ENCODE measurements at regions not wholly inside any gene's neighbourhood (a gene's known extent, or its start where the extent isn't known, plus 50 kb on each side); places are given as distances from the start of the nearest gene placed in this dataset.

DNA sequence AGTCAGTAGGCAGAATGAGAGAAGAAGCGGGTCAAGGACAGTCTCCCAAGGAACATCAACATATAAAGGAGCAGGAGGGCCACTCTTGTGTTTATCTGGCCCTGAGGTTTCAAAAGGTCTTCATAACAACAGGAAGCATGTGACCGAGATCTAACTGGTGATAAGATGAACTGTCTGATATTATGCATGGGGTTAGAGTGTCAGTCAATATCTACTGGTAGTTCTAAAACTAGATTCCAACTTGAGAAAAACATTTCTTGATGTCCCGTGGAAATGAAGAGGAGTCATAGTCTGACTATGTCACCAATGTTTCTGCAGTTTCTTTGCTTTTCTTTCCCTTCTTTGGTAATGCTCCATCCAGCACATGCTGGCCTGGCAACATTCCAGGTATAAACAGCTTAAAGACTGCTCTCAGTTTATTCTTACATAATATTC is 77.5 kb upstream of the ITPRID2 start (continued):
- TF ChIP-seq, protein P1, sequence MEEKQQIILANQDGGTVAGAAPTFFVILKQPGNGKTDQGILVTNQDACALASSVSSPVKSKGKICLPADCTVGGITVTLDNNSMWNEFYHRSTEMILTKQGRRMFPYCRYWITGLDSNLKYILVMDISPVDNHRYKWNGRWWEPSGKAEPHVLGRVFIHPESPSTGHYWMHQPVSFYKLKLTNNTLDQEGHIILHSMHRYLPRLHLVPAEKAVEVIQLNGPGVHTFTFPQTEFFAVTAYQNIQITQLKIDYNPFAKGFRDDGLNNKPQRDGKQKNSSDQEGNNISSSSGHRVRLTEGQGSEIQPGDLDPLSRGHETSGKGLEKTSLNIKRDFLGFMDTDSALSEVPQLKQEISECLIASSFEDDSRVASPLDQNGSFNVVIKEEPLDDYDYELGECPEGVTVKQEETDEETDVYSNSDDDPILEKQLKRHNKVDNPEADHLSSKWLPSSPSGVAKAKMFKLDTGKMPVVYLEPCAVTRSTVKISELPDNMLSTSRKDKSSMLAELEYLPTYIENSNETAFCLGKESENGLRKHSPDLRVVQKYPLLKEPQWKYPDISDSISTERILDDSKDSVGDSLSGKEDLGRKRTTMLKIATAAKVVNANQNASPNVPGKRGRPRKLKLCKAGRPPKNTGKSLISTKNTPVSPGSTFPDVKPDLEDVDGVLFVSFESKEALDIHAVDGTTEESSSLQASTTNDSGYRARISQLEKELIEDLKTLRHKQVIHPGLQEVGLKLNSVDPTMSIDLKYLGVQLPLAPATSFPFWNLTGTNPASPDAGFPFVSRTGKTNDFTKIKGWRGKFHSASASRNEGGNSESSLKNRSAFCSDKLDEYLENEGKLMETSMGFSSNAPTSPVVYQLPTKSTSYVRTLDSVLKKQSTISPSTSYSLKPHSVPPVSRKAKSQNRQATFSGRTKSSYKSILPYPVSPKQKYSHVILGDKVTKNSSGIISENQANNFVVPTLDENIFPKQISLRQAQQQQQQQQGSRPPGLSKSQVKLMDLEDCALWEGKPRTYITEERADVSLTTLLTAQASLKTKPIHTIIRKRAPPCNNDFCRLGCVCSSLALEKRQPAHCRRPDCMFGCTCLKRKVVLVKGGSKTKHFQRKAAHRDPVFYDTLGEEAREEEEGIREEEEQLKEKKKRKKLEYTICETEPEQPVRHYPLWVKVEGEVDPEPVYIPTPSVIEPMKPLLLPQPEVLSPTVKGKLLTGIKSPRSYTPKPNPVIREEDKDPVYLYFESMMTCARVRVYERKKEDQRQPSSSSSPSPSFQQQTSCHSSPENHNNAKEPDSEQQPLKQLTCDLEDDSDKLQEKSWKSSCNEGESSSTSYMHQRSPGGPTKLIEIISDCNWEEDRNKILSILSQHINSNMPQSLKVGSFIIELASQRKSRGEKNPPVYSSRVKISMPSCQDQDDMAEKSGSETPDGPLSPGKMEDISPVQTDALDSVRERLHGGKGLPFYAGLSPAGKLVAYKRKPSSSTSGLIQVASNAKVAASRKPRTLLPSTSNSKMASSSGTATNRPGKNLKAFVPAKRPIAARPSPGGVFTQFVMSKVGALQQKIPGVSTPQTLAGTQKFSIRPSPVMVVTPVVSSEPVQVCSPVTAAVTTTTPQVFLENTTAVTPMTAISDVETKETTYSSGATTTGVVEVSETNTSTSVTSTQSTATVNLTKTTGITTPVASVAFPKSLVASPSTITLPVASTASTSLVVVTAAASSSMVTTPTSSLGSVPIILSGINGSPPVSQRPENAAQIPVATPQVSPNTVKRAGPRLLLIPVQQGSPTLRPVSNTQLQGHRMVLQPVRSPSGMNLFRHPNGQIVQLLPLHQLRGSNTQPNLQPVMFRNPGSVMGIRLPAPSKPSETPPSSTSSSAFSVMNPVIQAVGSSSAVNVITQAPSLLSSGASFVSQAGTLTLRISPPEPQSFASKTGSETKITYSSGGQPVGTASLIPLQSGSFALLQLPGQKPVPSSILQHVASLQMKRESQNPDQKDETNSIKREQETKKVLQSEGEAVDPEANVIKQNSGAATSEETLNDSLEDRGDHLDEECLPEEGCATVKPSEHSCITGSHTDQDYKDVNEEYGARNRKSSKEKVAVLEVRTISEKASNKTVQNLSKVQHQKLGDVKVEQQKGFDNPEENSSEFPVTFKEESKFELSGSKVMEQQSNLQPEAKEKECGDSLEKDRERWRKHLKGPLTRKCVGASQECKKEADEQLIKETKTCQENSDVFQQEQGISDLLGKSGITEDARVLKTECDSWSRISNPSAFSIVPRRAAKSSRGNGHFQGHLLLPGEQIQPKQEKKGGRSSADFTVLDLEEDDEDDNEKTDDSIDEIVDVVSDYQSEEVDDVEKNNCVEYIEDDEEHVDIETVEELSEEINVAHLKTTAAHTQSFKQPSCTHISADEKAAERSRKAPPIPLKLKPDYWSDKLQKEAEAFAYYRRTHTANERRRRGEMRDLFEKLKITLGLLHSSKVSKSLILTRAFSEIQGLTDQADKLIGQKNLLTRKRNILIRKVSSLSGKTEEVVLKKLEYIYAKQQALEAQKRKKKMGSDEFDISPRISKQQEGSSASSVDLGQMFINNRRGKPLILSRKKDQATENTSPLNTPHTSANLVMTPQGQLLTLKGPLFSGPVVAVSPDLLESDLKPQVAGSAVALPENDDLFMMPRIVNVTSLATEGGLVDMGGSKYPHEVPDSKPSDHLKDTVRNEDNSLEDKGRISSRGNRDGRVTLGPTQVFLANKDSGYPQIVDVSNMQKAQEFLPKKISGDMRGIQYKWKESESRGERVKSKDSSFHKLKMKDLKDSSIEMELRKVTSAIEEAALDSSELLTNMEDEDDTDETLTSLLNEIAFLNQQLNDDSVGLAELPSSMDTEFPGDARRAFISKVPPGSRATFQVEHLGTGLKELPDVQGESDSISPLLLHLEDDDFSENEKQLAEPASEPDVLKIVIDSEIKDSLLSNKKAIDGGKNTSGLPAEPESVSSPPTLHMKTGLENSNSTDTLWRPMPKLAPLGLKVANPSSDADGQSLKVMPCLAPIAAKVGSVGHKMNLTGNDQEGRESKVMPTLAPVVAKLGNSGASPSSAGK (IDR thresholded peaks at IDR 0.05) = 0 out of 2 replicates have a peak, but pooled peaks have one; percentile 18
- TF ChIP-seq BHLHE40 (IDR thresholded peaks at IDR 0.05; ENCODE audit: low read length) = 0 out of 2 replicates have a peak, but pooled peaks have one; percentile 17
